ENCODE measurements at regions not wholly inside any gene's neighbourhood (a gene's known extent, or its start where the extent isn't known, plus 50 kb on each side); places are given as distances from the start of the nearest gene placed in this dataset.

DNA sequence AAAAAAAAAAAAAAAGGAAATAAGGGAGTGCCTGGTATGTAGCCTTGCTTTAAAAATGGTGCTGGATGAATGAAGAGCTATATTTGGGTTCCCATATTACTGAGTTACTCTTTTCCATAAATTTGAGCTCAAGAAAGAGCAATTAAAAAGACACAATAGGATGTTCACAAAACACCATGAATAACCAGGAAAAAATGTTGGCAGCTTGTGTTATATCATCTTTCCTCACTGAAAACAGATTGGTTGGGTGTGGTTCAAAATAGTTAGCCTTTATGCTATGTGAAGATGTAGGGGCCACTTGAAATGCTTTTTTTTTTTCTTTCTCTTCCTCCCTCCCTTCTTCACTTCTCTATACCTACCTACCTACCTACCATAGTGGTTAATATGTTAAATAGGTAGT is 256.9 kb downstream of the STK31 start:
- TF ChIP-seq, protein P1, sequence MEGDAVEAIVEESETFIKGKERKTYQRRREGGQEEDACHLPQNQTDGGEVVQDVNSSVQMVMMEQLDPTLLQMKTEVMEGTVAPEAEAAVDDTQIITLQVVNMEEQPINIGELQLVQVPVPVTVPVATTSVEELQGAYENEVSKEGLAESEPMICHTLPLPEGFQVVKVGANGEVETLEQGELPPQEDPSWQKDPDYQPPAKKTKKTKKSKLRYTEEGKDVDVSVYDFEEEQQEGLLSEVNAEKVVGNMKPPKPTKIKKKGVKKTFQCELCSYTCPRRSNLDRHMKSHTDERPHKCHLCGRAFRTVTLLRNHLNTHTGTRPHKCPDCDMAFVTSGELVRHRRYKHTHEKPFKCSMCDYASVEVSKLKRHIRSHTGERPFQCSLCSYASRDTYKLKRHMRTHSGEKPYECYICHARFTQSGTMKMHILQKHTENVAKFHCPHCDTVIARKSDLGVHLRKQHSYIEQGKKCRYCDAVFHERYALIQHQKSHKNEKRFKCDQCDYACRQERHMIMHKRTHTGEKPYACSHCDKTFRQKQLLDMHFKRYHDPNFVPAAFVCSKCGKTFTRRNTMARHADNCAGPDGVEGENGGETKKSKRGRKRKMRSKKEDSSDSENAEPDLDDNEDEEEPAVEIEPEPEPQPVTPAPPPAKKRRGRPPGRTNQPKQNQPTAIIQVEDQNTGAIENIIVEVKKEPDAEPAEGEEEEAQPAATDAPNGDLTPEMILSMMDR (IDR thresholded peaks at IDR 0.05; ENCODE audit: low read depth, low read length): no peak
- TF ChIP-seq EZH2phosphoT487 (IDR thresholded peaks at IDR 0.05; ENCODE audit: low read depth): no peak
